Fibroblast of the aortic adventitia (primary cell): ENCODE measurements at regions not wholly inside any gene's neighbourhood (a gene's known extent, or its start where the extent isn't known, plus 50 kb on each side); places are given as distances from the start of the nearest gene placed in this dataset.

ENCODE experiments used
- DNase-seq: peaks from one replicate; pipeline ENCODE4 v3.0.0-alpha.2; 2010; ENCODE audit warnings: low read depth
- H3K4me3 ChIP-seq: 2 replicates; pipeline ENCODE4 v1.5.1; 2011; ENCODE audit warnings: low read depth, mild to moderate bottlenecking, control low read depth, low read length, moderate library complexity
- TF ChIP-seq, protein P1 (sequence below): IDR thresholded peaks from 2 replicates; pipeline ENCODE4 v1.5.1; 2011; ENCODE audit warnings: mild to moderate bottlenecking, low read length, control low read depth, inconsistent platforms; ENCODE audit not compliant: insufficient read depth

DNA sequence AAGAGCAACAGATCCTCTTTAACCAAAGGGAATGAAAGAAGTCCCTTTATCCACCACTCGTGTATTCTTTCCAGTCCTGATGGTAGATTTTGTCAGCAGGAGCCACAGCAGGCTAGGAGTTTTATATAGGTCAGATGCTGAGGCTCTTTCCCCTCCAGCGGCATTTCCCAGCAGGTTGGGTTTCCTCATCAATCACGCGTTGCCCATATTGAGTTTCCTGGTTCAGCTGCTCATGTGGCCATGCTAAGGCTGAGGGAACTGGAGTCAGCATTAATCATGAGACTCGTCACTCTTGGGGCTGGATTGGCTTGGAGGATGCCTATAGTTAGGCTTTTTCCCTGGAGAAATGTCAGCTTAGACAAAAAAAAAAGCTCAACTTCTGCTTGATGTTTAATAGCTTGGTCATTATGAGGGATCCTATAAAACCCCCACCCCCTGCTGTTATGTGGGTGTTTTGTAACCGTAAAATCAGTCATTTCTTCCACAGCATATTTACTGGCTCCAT lies 193.4 kb upstream of the GAS1 start:
- DNase-seq = no peak
- no peak overlapping the region for H3K4me3 ChIP-seq
- TF ChIP-seq, protein P1, sequence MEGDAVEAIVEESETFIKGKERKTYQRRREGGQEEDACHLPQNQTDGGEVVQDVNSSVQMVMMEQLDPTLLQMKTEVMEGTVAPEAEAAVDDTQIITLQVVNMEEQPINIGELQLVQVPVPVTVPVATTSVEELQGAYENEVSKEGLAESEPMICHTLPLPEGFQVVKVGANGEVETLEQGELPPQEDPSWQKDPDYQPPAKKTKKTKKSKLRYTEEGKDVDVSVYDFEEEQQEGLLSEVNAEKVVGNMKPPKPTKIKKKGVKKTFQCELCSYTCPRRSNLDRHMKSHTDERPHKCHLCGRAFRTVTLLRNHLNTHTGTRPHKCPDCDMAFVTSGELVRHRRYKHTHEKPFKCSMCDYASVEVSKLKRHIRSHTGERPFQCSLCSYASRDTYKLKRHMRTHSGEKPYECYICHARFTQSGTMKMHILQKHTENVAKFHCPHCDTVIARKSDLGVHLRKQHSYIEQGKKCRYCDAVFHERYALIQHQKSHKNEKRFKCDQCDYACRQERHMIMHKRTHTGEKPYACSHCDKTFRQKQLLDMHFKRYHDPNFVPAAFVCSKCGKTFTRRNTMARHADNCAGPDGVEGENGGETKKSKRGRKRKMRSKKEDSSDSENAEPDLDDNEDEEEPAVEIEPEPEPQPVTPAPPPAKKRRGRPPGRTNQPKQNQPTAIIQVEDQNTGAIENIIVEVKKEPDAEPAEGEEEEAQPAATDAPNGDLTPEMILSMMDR = no peak

DNA sequence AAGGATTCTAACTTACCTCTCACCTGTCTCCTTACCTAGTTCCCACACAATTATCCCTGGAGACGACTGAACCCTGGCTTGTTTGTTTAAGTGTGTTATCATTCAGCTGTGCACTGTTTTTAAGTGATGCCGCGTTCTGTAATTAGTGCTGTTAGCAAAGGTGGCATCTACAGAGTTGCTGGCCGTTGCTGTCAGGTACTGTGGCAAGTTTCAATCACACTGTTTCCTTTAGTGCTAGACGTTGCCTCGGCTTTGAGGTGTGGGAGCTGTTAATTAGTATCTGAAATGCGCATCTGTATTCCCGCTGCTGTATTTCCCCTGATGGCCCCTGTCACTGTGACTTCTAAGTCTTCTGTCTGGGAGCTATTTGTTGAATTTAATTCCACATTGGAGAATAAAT lies 193.8 kb upstream of the GAS1 start:
- H3K4me3 ChIP-seq = no peak overlapping the region
- TF ChIP-seq, protein P1 = no peak
- DNase-seq = no peak

DNA sequence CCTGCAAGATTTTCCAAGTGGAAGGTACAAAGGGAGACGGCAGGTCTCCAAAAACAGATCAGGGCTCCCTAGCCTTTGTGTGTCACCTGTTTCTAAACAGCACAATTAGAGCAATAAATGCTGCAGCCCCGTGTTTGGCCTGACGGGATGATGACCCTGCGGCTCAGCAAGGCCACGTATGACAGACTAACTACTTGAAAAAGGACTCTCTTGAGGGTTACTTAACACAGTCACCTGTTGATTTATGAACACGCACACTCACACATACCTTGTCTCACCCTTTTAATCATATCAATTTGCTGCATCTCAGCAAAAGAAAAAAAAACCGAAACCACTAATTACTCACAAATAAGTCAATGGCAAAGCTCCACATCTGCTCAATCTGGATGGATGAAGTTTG lies 199.6 kb upstream of the GAS1 start:
- no peak for DNase-seq

DNA sequence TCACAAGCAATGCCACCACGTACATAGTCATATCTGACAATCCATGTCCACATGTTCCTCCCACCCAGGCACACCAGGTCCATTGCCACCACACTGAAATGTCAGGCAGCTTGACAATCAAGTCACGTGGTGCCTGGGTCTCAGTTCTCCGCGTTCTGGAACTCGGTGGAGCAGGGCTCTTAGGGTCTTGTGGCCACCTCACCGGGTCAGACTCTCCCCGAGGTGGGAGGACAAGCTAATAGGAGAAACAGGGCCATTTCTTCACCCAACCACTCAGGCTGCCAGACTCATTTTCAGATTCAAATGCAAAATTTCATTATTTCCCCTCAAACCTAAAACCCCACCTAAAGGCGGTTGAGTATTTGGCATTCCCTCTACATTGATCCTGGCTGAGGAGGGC lies 200.5 kb upstream of the GAS1 start:
- TF ChIP-seq, protein P1 = no peak
- H3K4me3 ChIP-seq = no peak overlapping the region
- no peak for DNase-seq

More for the DNA sequence above, 199.6 kb upstream of the GAS1 start:
- TF ChIP-seq, protein P1 = no peak
- H3K4me3 ChIP-seq = no peak overlapping the region

DNA sequence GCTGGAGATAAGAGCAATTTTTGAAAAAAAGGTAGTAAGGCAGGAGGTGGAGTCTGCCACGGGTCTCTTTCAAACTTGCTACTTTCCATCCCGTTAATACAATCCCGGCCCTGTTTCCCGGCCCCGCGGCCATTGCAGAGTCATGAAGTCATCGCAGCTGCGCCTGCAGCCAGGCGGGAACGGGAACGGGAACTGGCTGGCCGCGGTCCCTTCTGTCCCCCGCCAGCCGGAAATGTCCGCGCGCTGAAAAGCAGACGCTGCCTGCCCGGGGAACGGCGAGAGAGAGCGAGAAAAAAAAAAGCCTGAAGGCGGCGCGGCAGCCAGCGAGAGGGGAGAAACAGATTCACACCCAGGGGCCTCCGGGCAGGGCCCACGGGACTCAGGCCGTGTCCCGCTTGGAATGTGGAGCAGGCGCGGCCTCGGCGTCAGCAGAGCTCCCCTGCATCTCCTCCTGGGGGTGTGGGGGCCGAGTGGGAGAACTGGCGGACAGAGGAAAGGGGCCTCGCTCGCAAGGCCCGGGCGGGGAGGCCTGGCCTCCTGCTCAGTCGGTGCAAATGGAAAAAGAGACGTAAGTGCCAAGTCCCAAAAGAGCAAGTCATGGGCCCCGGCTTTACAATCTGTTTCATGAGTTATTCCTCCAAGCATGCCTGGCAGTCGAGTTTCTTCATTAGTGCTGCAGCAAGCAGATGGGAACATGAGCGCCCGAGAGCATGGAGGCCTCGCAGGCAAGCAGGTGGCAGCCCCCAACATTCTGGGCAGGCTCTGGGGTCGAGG lies 201.2 kb upstream of the GAS1 start:
- peak overlapping the region; percentile 51 for H3K4me3 ChIP-seq
- peak; percentile 76 for DNase-seq
- TF ChIP-seq, protein P1 = no peak

DNA sequence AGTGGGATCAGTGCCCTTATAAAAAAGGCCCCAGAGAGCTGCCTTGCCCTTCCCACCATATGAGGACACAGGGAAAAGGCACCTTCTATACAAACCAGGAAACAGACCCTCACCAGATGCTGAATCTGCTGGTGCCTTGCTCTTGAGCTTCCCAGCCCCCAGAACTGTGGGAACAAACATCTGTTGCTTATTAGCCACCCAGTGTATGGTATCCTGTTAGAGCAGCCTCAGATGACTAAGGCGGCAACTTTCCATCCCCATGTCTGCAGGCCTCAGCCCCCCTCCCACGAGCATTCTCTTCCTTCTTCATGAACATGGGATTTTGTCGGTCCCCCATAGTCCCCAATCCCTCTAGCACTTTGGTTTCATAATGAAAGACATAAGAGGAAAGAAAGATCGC lies 202.5 kb upstream of the GAS1 start:
- DNase-seq = no peak
- H3K4me3 ChIP-seq = no peak overlapping the region
- TF ChIP-seq, protein P1 = no peak
